T47D (cell line): ENCODE measurements at regions not wholly inside any gene's neighbourhood (a gene's known extent, or its start where the extent isn't known, plus 50 kb on each side); places are given as distances from the start of the nearest gene placed in this dataset.
"Not testable (repeated sequence)": the region's sequence is repeated elsewhere in the genome, so short reads cannot be mapped to it uniquely, and the experiment has no call there.

Experiments used
- DNase-seq, 2 experiments: peaks; one replicate each; pipeline versions ENCODE4 v3.0.0 to v3.0.0-alpha.2; 2011 to 2012; ENCODE audit warnings: low read depth in 1 of 2, low spot score in 1 of 2
- JUND ChIP-seq: IDR thresholded peaks from 2 replicates; pipeline ENCODE4 v1.6.1; 2012; ENCODE audit warnings: low read depth
- in situ Hi-C: cut with HindIII; loops from 2 replicates; pipeline ENCODE4 v1.10.0; 2016; ENCODE audit warnings: low sequenced_read_pairs, low pct_unique_long_range_greater_than_20kb

- DNase-seq = no peak
- TF ChIP-seq JUND = no peak
- in situ Hi-C loops = no loop called here
Observed at GRCh38 chr10:111595173-111595572, 518.3 kb downstream of the ADRA2A start.

- in situ Hi-C loops = no loop called here
- peak; percentile 1 to 69 for DNase-seq
- no peak for TF ChIP-seq JUND
Observed at GRCh38 chr10:111598433-111599059, 521.7 kb downstream of the ADRA2A start.

GRCh38 chr10:111599943-111600342, 523.1 kb downstream of the ADRA2A start:
- DNase-seq = no peak
- in situ Hi-C loops = no loop called here
- TF ChIP-seq JUND = no peak

GRCh38 chr10:111600772-111601171, 523.9 kb downstream of the ADRA2A start:
- no peak for DNase-seq
- TF ChIP-seq JUND = no peak
- in situ Hi-C loops = no loop called here

- no peak for TF ChIP-seq JUND
- in situ Hi-C loops = no loop called here
- DNase-seq = no peak
Observed at GRCh38 chr10:111612273-111612672, 535.4 kb downstream of the ADRA2A start.

GRCh38 chr10:111634191-111634590, 549.4 kb downstream of the GPAM start:
- no peak for DNase-seq
- in situ Hi-C loops = no loop called here
- TF ChIP-seq JUND = no peak

- DNase-seq = no peak
- in situ Hi-C loops = no loop called here
- no peak for TF ChIP-seq JUND
Observed at GRCh38 chr10:111646021-111646420, 537.5 kb downstream of the GPAM start.

- in situ Hi-C loops = no loop called here
- TF ChIP-seq JUND = no peak
- no peak for DNase-seq
Observed at GRCh38 chr10:111648046-111648445, 535.5 kb downstream of the GPAM start.

GRCh38 chr10:111649080-111649479, 534.5 kb downstream of the GPAM start:
- in situ Hi-C loops, DNase-seq: not testable (repeated sequence)

- in situ Hi-C loops = no loop called here
- no peak for TF ChIP-seq JUND
Observed at GRCh38 chr10:111650088-111650487, 533.5 kb downstream of the GPAM start.

GRCh38 chr10:111656066-111656465, 527.5 kb downstream of the GPAM start:
- no peak for DNase-seq
- in situ Hi-C loops = no loop called here
- TF ChIP-seq JUND = no peak

More at GRCh38 chr10:111650088-111650487, 533.5 kb downstream of the GPAM start:
- no peak for DNase-seq

GRCh38 chr10:111677759-111678158, 505.8 kb downstream of the GPAM start:
- DNase-seq = no peak
- TF ChIP-seq JUND = no peak
- in situ Hi-C loops = no loop called here

- TF ChIP-seq JUND = no peak
- no peak for DNase-seq
- in situ Hi-C loops = no loop called here
Observed at GRCh38 chr10:111686796-111687195, 496.8 kb downstream of the GPAM start.

GRCh38 chr10:111698711-111699110, 484.9 kb downstream of the GPAM start:
- TF ChIP-seq JUND = no peak
- in situ Hi-C loops = no loop called here
- DNase-seq = no peak
